GM12878 (cell line): ENCODE measurements at regions not wholly inside any gene's neighbourhood (a gene's known extent, or its start where the extent isn't known, plus 50 kb on each side); places are given as distances from the start of the nearest gene placed in this dataset.

Source experiments
- ATAC-seq: fragments of 200-7000 bp; cut with Tn5 transposase; 3 replicates; pipeline ENCODE4 v1.9.1; 2020; ENCODE audit warnings: mild to moderate bottlenecking, moderate library complexity
- BruUV-seq: library from RNA; stranded (reverse); fragments of 400-500 nt; replicated peaks from 2 replicates; lab custom pipeline; 2021; lab: Mats Ljungman, UMichigan
- CTCF ChIA-PET: fragments of 300-600 bp; sonication (Branson Sonifier 250); formaldehyde crosslinking; extraction: SDS; loops from one replicate; lab custom pipeline; 2021; ENCODE audit warnings: inconsistent platforms; lab: Yijun Ruan, JAX
- POLR2A ChIA-PET: fragments of 350-600 bp; formaldehyde crosslinking; extraction: SDS; loops from one replicate; lab custom pipeline; 2021; ENCODE audit warnings: inconsistent platforms; lab: Charles Lee
- RAD21 ChIA-PET: fragments of 300-600 bp; sonication (Branson Sonifier 250); formaldehyde crosslinking; loops from one replicate; lab custom pipeline; 2023; ENCODE audit warnings: antibody characterized with exemption; ENCODE audit not compliant: unreplicated experiment; lab: Charles Lee
- SMC1A ChIA-PET: fragments of 300-600 bp; sonication (Branson Sonifier 250); formaldehyde crosslinking; loops from one replicate; lab custom pipeline; 2023; ENCODE audit not compliant: unreplicated experiment, uncharacterized antibody; lab: Charles Lee
- DNase-seq: peaks from one replicate; pipeline ENCODE4 v3.0.0-alpha.2; 2011; ENCODE audit warnings: low read depth, low spot score
- FAIRE-seq: peaks from 3 replicates; lab custom pipeline; 2011; peaks lifted over from hg19 to GRCh38; lab: Jason Lieb, UNC
- H2AFZ ChIP-seq: 2 replicates; pipeline ENCODE4 v1.6.0; 2011; ENCODE audit warnings: low read depth, low read length, control low read depth; ENCODE audit not compliant: control insufficient read depth
- H3K27ac ChIP-seq: 2 replicates; pipeline ENCODE4 v1.5.1; 2011; ENCODE audit warnings: control low read depth; ENCODE audit not compliant: control insufficient read depth, insufficient read depth
- H3K27me3 ChIP-seq, 2 experiments: replicated peaks in 1 of 2; 2 replicates each; pipeline versions ENCODE4 v1.6.0 to v1.6.1; 2011; ENCODE audit warnings: low read length in 1 of 2; ENCODE audit not compliant: control insufficient read depth in 2 of 2, insufficient read depth in 2 of 2
- H3K36me3 ChIP-seq, 2 experiments: 2 replicates each; pipeline ENCODE4 v1.5.1; 2011; ENCODE audit warnings: low read length in 1 of 2; ENCODE audit not compliant: control insufficient read depth in 2 of 2, insufficient read depth in 2 of 2
- H3K4me1 ChIP-seq: 2 replicates; pipeline ENCODE4 v1.6.1; 2011; ENCODE audit warnings: mild to moderate bottlenecking, low read length, moderate library complexity, mixed read lengths; ENCODE audit not compliant: control insufficient read depth, insufficient read depth
- H3K4me2 ChIP-seq: 2 replicates; pipeline ENCODE4 v1.6.0; 2011; ENCODE audit warnings: control low read depth; ENCODE audit not compliant: control insufficient read depth, insufficient read depth
- H3K4me3 ChIP-seq: fragments of 200-600 bp; sonication (generic); 2 replicates; pipeline ENCODE4 v1.5.1; 2016
- H3K79me2 ChIP-seq: 2 replicates; pipeline ENCODE4 v1.6.0; 2011; ENCODE audit warnings: low read length; ENCODE audit not compliant: control insufficient read depth, insufficient read depth
- H3K9ac ChIP-seq: 2 replicates; pipeline ENCODE4 v1.8.0; 2011; ENCODE audit warnings: low read length, control low read depth, mixed read lengths; ENCODE audit not compliant: control insufficient read depth, insufficient read depth
- H3K9me3 ChIP-seq: replicated peaks from 3 replicates; pipeline ENCODE4 v1.5.1; 2011; ENCODE audit warnings: mild to moderate bottlenecking, low read length; ENCODE audit not compliant: control insufficient read depth, insufficient read depth
- H4K20me1 ChIP-seq: 2 replicates; pipeline ENCODE4 v1.6.0; 2011; ENCODE audit not compliant: control insufficient read depth, insufficient read depth
- ATF2 ChIP-seq: IDR thresholded peaks from 2 replicates; pipeline ENCODE4 v1.6.1; 2012; ENCODE audit warnings: low read length, inconsistent platforms
- BCL3 ChIP-seq: IDR thresholded peaks from 2 replicates; pipeline ENCODE4 v1.6.1; 2011; ENCODE audit warnings: borderline replicate concordance, low read depth, mild to moderate bottlenecking, moderate library complexity, low read length; ENCODE audit not compliant: insufficient read depth, poor library complexity, severe bottlenecking
- BMI1 ChIP-seq: fragments of 450-650 bp; IDR thresholded peaks from 2 replicates; pipeline ENCODE4 v1.6.1; 2016; ENCODE audit warnings: mild to moderate bottlenecking, moderate library complexity, borderline replicate concordance
- BRCA1 ChIP-seq: IDR thresholded peaks from 2 replicates; pipeline ENCODE4 v1.6.1; 2011; ENCODE audit warnings: low read depth, low read length, improper control_type of control experiment
- CBFB ChIP-seq: IDR thresholded peaks from 2 replicates; pipeline ENCODE4 v1.6.1; 2016; ENCODE audit warnings: antibody characterized with exemption, low read depth
- CBX5 ChIP-seq: sonication (generic); IDR thresholded peaks from 2 replicates; pipeline ENCODE4 v1.6.1; 2016; ENCODE audit warnings: low read depth, moderate library complexity, mild to moderate bottlenecking, inconsistent platforms
- ETV6 ChIP-seq, 2 experiments: fragments of 450-650 bp in 1 of 2; IDR thresholded peaks in 1 of 2; conservative IDR thresholded peaks in 1 of 2; 2 replicates each; pipeline ENCODE4 v1.6.1; 2014; ENCODE audit warnings: antibody characterized with exemption in 1 of 2, borderline replicate concordance in 1 of 2, low read depth in 1 of 2, mild to moderate bottlenecking in 1 of 2, moderate library complexity in 1 of 2
- IRF5 ChIP-seq: fragments of 450-650 bp; IDR thresholded peaks from 2 replicates; pipeline ENCODE4 v1.6.1; 2017; ENCODE audit warnings: borderline replicate concordance
- KDM1A ChIP-seq: fragments of 200-600 bp; sonication (generic); IDR thresholded peaks from 2 replicates; pipeline ENCODE4 v1.6.1; 2016; ENCODE audit warnings: borderline replicate concordance
- KLF5 ChIP-seq: fragments of 450-650 bp; IDR thresholded peaks from 2 replicates; pipeline ENCODE4 v1.6.1; 2014; ENCODE audit warnings: mild to moderate bottlenecking; ENCODE audit not compliant: partially characterized antibody
- MYC ChIP-seq: IDR thresholded peaks from 2 replicates; pipeline ENCODE4 v1.6.1; 2011; ENCODE audit warnings: mild to moderate bottlenecking, low read length, moderate library complexity, inconsistent platforms; ENCODE audit not compliant: insufficient read depth, insufficient replicate concordance, insufficient read length, severe bottlenecking
- POLR2A ChIP-seq: IDR thresholded peaks from 2 replicates; pipeline ENCODE4 v1.6.1; 2011; ENCODE audit warnings: low read depth, mild to moderate bottlenecking, low read length
- POLR2AphosphoS5 ChIP-seq: IDR thresholded peaks from 2 replicates; pipeline ENCODE4 v1.6.1; 2011; ENCODE audit warnings: mild to moderate bottlenecking, low read length, inconsistent platforms
- SIN3A ChIP-seq: IDR thresholded peaks from 2 replicates; pipeline ENCODE4 v1.6.1; 2012; ENCODE audit warnings: low read depth, low read length, improper control_type of control experiment
- SREBF2 ChIP-seq: IDR thresholded peaks from 2 replicates; pipeline ENCODE4 v1.6.1; 2012; ENCODE audit warnings: mild to moderate bottlenecking, low read length
- SUZ12 ChIP-seq: fragments of 200-600 bp; sonication (generic); IDR thresholded peaks from one replicate; pipeline ENCODE4 v1.6.1; 2018; ENCODE audit warnings: antibody characterized with exemption, mild to moderate bottlenecking; ENCODE audit not compliant: unreplicated experiment
- WRNIP1 ChIP-seq: IDR thresholded peaks from 2 replicates; pipeline ENCODE4 v1.6.1; 2011; ENCODE audit warnings: low read depth, low read length, improper control_type of control experiment, borderline replicate concordance
- ZNF207 ChIP-seq: fragments of 450-650 bp; IDR thresholded peaks from 2 replicates; pipeline ENCODE4 v1.6.1; 2014; ENCODE audit warnings: antibody characterized with exemption, mild to moderate bottlenecking, borderline replicate concordance
- ZNF217 ChIP-seq: fragments of 450-650 bp; IDR thresholded peaks from 2 replicates; pipeline ENCODE4 v1.6.1; 2017; ENCODE audit warnings: antibody characterized with exemption, mild to moderate bottlenecking
- WGBS: methylation state at CpG from one replicate; pipeline ENCODE4 v1.1.6; 2016; ENCODE audit warnings: low lambda C conversion rate; ENCODE audit not compliant: insufficient replicate concordance, insufficient coverage; ENCODE audit errors: missing lambda C conversion rate; 5-methylcytosine and 5-hydroxymethylcytosine counted together
- in situ Hi-C: fragments of 300-500 bp; cut with MboI; formaldehyde crosslinking; loops from 9 replicates; pipeline ENCODE4 v1.14.3; 2018; ENCODE audit warnings: mixed read lengths
- intact Hi-C: fragments of 100-400 bp; cut with micrococcal nuclease; formaldehyde crosslinking; loops from one replicate; pipeline ENCODE4 v1.14.2; 2022; ENCODE audit not compliant: unreplicated experiment

- TF ChIP-seq CBX5 = no peak
- TF ChIP-seq BRCA1 = no peak
- no peak for TF ChIP-seq ATF2
- no peak for TF ChIP-seq ZNF217
- TF ChIP-seq ETV6 (conservative IDR thresholded peaks at IDR 0.05 in 1 of 2, IDR thresholded peaks at IDR 0.05 in 1 of 2; ENCODE audit: borderline replicate concordance in 1 of 2, low read depth in 1 of 2) = no peak
- no peak for TF ChIP-seq KDM1A
- TF ChIP-seq ZNF207 = no peak
- TF ChIP-seq SREBF2 = no peak
- no peak for TF ChIP-seq SUZ12
- no peak for TF ChIP-seq CBFB
- no peak for TF ChIP-seq MYC
- no peak for TF ChIP-seq POLR2A
- TF ChIP-seq WRNIP1 = no peak
- TF ChIP-seq BMI1 = no peak
- no peak for TF ChIP-seq POLR2AphosphoS5
- no peak for TF ChIP-seq IRF5
- no peak for TF ChIP-seq BCL3
- TF ChIP-seq SIN3A = no peak
- TF ChIP-seq KLF5 = no peak
- Histone ChIP-seq H4K20me1 (no peaks in the 10 kb centered on the region), H3K4me3 (no peak overlapping the region), H3K4me2 (no peak overlapping the region), H3K79me2 (no peaks in the 10 kb centered on the region), H3K36me3 (no peaks in the 10 kb centered on the region), H3K9me3 (no peaks in the 10 kb centered on the region), H3K4me1 (peaks cover 16% of the 10 kb centered on the region), H3K9ac (no peak overlapping the region), H3K27me3 (no peaks in the 10 kb centered on the region), H3K27ac (no peak overlapping the region), H2AFZ (no peak overlapping the region)
- BruUV-seq = no TSS peak
- in situ Hi-C loops = no loop called here
- ATAC-seq = no peak
- 24% methylated on average over 6 of the region's 6 CpGs for WGBS
- no peak for DNase-seq
- ChIA-PET POLR2A (no interaction called here), SMC1A (interaction anchor here (1.2 kb wide), 1 partner anchor 34 kb away, joined by 5 read pairs; no protein-coding TSS in a partner anchor), CTCF (interaction anchor here (0.7 kb wide), 1 partner anchor 14 kb away, joined by 3 read pairs; no protein-coding TSS in a partner anchor), RAD21 (interaction anchor here (1.2 kb wide), 1 partner anchor 805 kb away, joined by 3 read pairs; no protein-coding TSS in a partner anchor)
- intact Hi-C loops = loop anchor here (5.0 kb wide), 1 partner anchor 80 kb away; no protein-coding TSS in a partner anchor
- no peak for FAIRE-seq
Measured at GRCh38 chr4:11342401-11342800, 86.3 kb downstream of the HS3ST1 start.
